CD4-positive, alpha-beta T cell treated with Interleukin-1 beta for 1 hour (primary cell): ENCODE measurements at regions not wholly inside any gene's neighbourhood (a gene's known extent, or its start where the extent isn't known, plus 50 kb on each side); places are given as distances from the start of the nearest gene placed in this dataset.

Experiments used
- DNase-seq, 2 donors: peaks; one replicate each; pipeline ENCODE4 v3.0.0-alpha.2; 2020 to 2022

- no peak for DNase-seq
Measured at GRCh38 chr18:38963943-38964660, 1398.5 kb upstream of the CELF4 start.

- no peak for DNase-seq
Measured at GRCh38 chr18:38961880-38962279, 1396.3 kb upstream of the CELF4 start.

GRCh38 chr18:38957736-38958135, 1392.1 kb upstream of the CELF4 start:
- no peak for DNase-seq

GRCh38 chr18:38956068-38956467, 1390.5 kb upstream of the CELF4 start:
- no peak for DNase-seq

- no peak for DNase-seq
Measured at GRCh38 chr18:38951633-38952032, 1386.0 kb upstream of the CELF4 start.

- no peak for DNase-seq
Measured at GRCh38 chr18:38948436-38948835, 1382.8 kb upstream of the CELF4 start.

GRCh38 chr18:38944446-38945024, 1378.9 kb upstream of the CELF4 start:
- no peak for DNase-seq

- no peak for DNase-seq
Measured at GRCh38 chr18:38941711-38942561, 1376.3 kb upstream of the CELF4 start.

GRCh38 chr18:38940863-38941531, 1375.4 kb upstream of the CELF4 start:
- peak; percentile 71 to 85 for DNase-seq

- DNase-seq: no peak
Measured at GRCh38 chr18:38940475-38940862, 1374.9 kb upstream of the CELF4 start.

- no peak for DNase-seq
Measured at GRCh38 chr18:38933910-38934510, 1368.4 kb upstream of the CELF4 start.

- no peak for DNase-seq
Measured at GRCh38 chr18:38933322-38933721, 1367.7 kb upstream of the CELF4 start.

- no peak for DNase-seq
Measured at GRCh38 chr18:38932752-38933151, 1367.2 kb upstream of the CELF4 start.

GRCh38 chr18:38931754-38932050, 1366.1 kb upstream of the CELF4 start:
- DNase-seq: no peak

GRCh38 chr18:38930881-38931753, 1365.5 kb upstream of the CELF4 start:
- no peak for DNase-seq

GRCh38 chr18:38923540-38923939, 1357.9 kb upstream of the CELF4 start:
- no peak for DNase-seq

- DNase-seq: no peak
Measured at GRCh38 chr18:38923126-38923525, 1357.5 kb upstream of the CELF4 start.

GRCh38 chr18:38909972-38910371, 1344.4 kb upstream of the CELF4 start:
- DNase-seq: no peak

GRCh38 chr18:38902796-38903195, 1337.2 kb upstream of the CELF4 start:
- no peak for DNase-seq

GRCh38 chr18:38900445-38900844, 1334.8 kb upstream of the CELF4 start:
- no peak for DNase-seq

- no peak for DNase-seq
Measured at GRCh38 chr18:38900031-38900430, 1334.4 kb upstream of the CELF4 start.

- DNase-seq: no peak
Measured at GRCh38 chr18:38899252-38899651, 1333.7 kb upstream of the CELF4 start.
